Neural progenitor cell (in vitro differentiated cells): ENCODE measurements at regions not wholly inside any gene's neighbourhood (a gene's known extent, or its start where the extent isn't known, plus 50 kb on each side); places are given as distances from the start of the nearest gene placed in this dataset.
"Not testable (repeated sequence)": the region's sequence is repeated elsewhere in the genome, so short reads cannot be mapped to it uniquely, and the experiment has no call there.

Experiments used
- CTCF ChIP-seq: fragments of 200-600 bp; sonication (generic); IDR thresholded peaks from 2 replicates; pipeline ENCODE4 v1.5.1; 2017; ENCODE audit warnings: antibody characterized with exemption, mild to moderate bottlenecking
- EZH2phosphoT487 ChIP-seq: fragments of 200-600 bp; sonication (generic); IDR thresholded peaks from 2 replicates; pipeline ENCODE4 v1.6.1; 2017; ENCODE audit warnings: antibody characterized with exemption

- TF ChIP-seq CTCF, EZH2phosphoT487: not testable (repeated sequence)
Measured at GRCh38 chr1:89438301-89438700, 74.4 kb downstream of the GBP6 start.
